ENCODE measurements at regions not wholly inside any gene's neighbourhood (a gene's known extent, or its start where the extent isn't known, plus 50 kb on each side); places are given as distances from the start of the nearest gene placed in this dataset.

GRCh38 chr6:98366371-98366770 lies 468.0 kb upstream of the POU3F2 start:
- no peaks in the 10 kb centered on the region for H3K27me3 ChIP-seq
- H3K27ac ChIP-seq = no peak overlapping the region
- H3K4me1 ChIP-seq = no peaks in the 10 kb centered on the region
- intact Hi-C loops (cut with DNase I) = no loop called here
- H3K4me3 ChIP-seq = no peak overlapping the region
- TF ChIP-seq CTCF (IDR thresholded peaks at IDR 0.05) = no peak
- H3K9me3 ChIP-seq = no peaks in the 10 kb centered on the region
- H3K36me3 ChIP-seq = no peaks in the 10 kb centered on the region
- no peak for ATAC-seq
- DNase-seq = no peak

GRCh38 chr6:98380589-98380988 lies 453.8 kb upstream of the POU3F2 start:
- DNase-seq = no peak
- intact Hi-C loops (cut with DNase I) = no loop called here
- H3K36me3 ChIP-seq = no peaks in the 10 kb centered on the region
- no peaks in the 10 kb centered on the region for H3K9me3 ChIP-seq
- ATAC-seq = no peak
- H3K4me3 ChIP-seq = no peak overlapping the region
- no peaks in the 10 kb centered on the region for H3K4me1 ChIP-seq
- H3K27me3 ChIP-seq = no peaks in the 10 kb centered on the region
- H3K27ac ChIP-seq = no peak overlapping the region
- no peak for TF ChIP-seq CTCF (IDR thresholded peaks at IDR 0.05)

- H3K27ac ChIP-seq = no peak overlapping the region
- no peaks in the 10 kb centered on the region for H3K36me3 ChIP-seq
- DNase-seq (no peak), ATAC-seq (no peak)
- H3K4me3 ChIP-seq = no peak overlapping the region
- H3K4me1 ChIP-seq = no peaks in the 10 kb centered on the region
- TF ChIP-seq CTCF (IDR thresholded peaks at IDR 0.05) = no peak
- intact Hi-C loops (cut with DNase I) = no loop called here
- H3K27me3 ChIP-seq = no peaks in the 10 kb centered on the region
- H3K9me3 ChIP-seq = no peaks in the 10 kb centered on the region
Measured at GRCh38 chr6:98382246-98382645, 452.1 kb upstream of the POU3F2 start.

DNA sequence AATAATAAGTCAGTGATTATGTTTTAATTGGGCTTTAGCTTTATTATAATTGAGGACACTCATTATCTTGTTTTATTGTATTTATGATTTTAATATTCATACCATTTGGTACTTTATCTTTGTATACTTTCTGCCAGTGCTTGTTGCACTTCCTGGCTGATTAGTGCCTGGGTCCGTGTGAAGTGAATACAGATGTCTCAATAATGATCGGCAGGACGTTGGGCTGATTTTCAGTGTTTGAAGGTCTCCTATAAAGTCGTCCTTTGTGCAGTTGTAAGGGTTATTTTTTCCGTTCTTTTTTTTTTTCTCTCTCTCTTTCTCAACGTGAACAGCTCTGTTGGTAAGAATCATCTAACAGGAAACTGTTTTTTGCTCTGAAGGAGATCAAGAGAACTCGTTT lies 450.0 kb upstream of the POU3F2 start:
- H3K36me3 ChIP-seq = no peaks in the 10 kb centered on the region

GRCh38 chr6:98384801-98385200 lies 449.6 kb upstream of the POU3F2 start:
- no peaks in the 10 kb centered on the region for H3K36me3 ChIP-seq
- ATAC-seq (no peak), DNase-seq (no peak)
- no peaks in the 10 kb centered on the region for H3K4me1 ChIP-seq
- no peaks in the 10 kb centered on the region for H3K27me3 ChIP-seq
- H3K9me3 ChIP-seq = peaks cover 0 to 10% of the 10 kb centered on the region in 2 donors
- H3K27ac ChIP-seq = no peak overlapping the region
- no peak for TF ChIP-seq CTCF (IDR thresholded peaks at IDR 0.05)
- no peak overlapping the region for H3K4me3 ChIP-seq
- intact Hi-C loops (cut with DNase I) = no loop called here

More for the DNA sequence above, 450.0 kb upstream of the POU3F2 start:
- no peak for TF ChIP-seq CTCF (IDR thresholded peaks at IDR 0.05)
- no peak for ATAC-seq
- Histone ChIP-seq H3K9me3 (peaks cover 0 to 9% of the 10 kb centered on the region in 2 donors), H3K27me3 (no peaks in the 10 kb centered on the region), H3K4me3 (no peak overlapping the region), H3K4me1 (no peaks in the 10 kb centered on the region), H3K27ac (no peak overlapping the region)
- intact Hi-C loops (cut with DNase I) = no loop called here
- no peak for DNase-seq

Data from left lung (tissue), 4 donors.